GM23338 (cell line): ENCODE measurements at regions not wholly inside any gene's neighbourhood (a gene's known extent, or its start where the extent isn't known, plus 50 kb on each side); places are given as distances from the start of the nearest gene placed in this dataset.

Experiments used
- ATAC-seq: fragments of 200-7000 bp; cut with Tn5 transposase; 3 replicates; pipeline ENCODE4 v1.9.1; 2020
- DNase-seq: peaks from one replicate; pipeline ENCODE4 v3.0.0-alpha.2; 2015; ENCODE audit warnings: low spot score
- H2AFZ ChIP-seq: fragments of 200-600 bp; sonication (generic); 2 replicates; pipeline ENCODE4 v1.8.0; 2016; ENCODE audit warnings: antibody characterized with exemption, mild to moderate bottlenecking, moderate library complexity
- H3F3A ChIP-seq: fragments of 200-600 bp; sonication (generic); replicated peaks from 2 replicates; pipeline ENCODE4 v1.8.0; 2017; ENCODE audit warnings: antibody characterized with exemption, mixed run types, low read depth
- H3K27ac ChIP-seq: fragments of 200-600 bp; sonication (generic); 2 replicates; pipeline ENCODE4 v1.6.1; 2016; ENCODE audit warnings: low read depth
- H3K27me3 ChIP-seq: fragments of 200-600 bp; sonication (generic); 2 replicates; pipeline ENCODE4 v1.8.0; 2016; ENCODE audit warnings: mild to moderate bottlenecking, mixed run types, moderate library complexity; ENCODE audit not compliant: insufficient read depth
- H3K36me3 ChIP-seq: fragments of 200-600 bp; sonication (generic); 2 replicates; pipeline ENCODE4 v1.8.0; 2016; ENCODE audit warnings: mild to moderate bottlenecking; ENCODE audit not compliant: insufficient read depth
- H3K4me1 ChIP-seq: fragments of 200-600 bp; sonication (generic); 2 replicates; pipeline ENCODE4 v1.8.0; 2016; ENCODE audit warnings: mild to moderate bottlenecking, moderate library complexity; ENCODE audit not compliant: insufficient read depth
- H3K4me2 ChIP-seq: fragments of 200-600 bp; sonication (generic); 2 replicates; pipeline ENCODE4 v1.7.1; 2017; ENCODE audit warnings: mixed run types
- H3K4me3 ChIP-seq: fragments of 200-600 bp; sonication (generic); 2 replicates; pipeline ENCODE4 v1.6.1; 2016; ENCODE audit warnings: mixed run types
- H3K79me2 ChIP-seq: fragments of 200-600 bp; sonication (generic); replicated peaks from 2 replicates; pipeline ENCODE4 v1.8.0; 2017; ENCODE audit warnings: mild to moderate bottlenecking; ENCODE audit not compliant: insufficient read depth
- H3K9me2 ChIP-seq: fragments of 200-600 bp; sonication (generic); 2 replicates; pipeline ENCODE4 v1.8.0; 2017; ENCODE audit not compliant: insufficient read depth
- H4K20me1 ChIP-seq: fragments of 200-600 bp; sonication (generic); replicated peaks from 2 replicates; pipeline ENCODE4 v1.8.0; 2017; ENCODE audit warnings: mild to moderate bottlenecking; ENCODE audit not compliant: insufficient read depth
- H3K27ac Mint-ChIP-seq: 2 replicates; pipeline ENCODE4 v1.8.0; 2020; ENCODE audit warnings: inconsistent platforms, mild to moderate bottlenecking, moderate library complexity, mixed read lengths
- H3K27me3 Mint-ChIP-seq: 3 replicates; pipeline ENCODE4 v1.8.0; 2022; ENCODE audit warnings: low read depth, mild to moderate bottlenecking, moderate library complexity, mixed read lengths, inconsistent platforms; ENCODE audit not compliant: insufficient read depth, poor library complexity
- H3K36me3 Mint-ChIP-seq: 3 replicates; pipeline ENCODE4 v1.8.0; 2021; ENCODE audit warnings: low read depth, mild to moderate bottlenecking, inconsistent platforms, moderate library complexity, mixed read lengths
- H3K4me1 Mint-ChIP-seq: 3 replicates; pipeline ENCODE4 v1.8.0; 2020; ENCODE audit warnings: mild to moderate bottlenecking, inconsistent platforms, mixed read lengths
- H3K4me3 Mint-ChIP-seq: 3 replicates; pipeline ENCODE4 v1.8.0; 2021; ENCODE audit warnings: moderate library complexity, mild to moderate bottlenecking, inconsistent platforms, mixed read lengths
- H3K9me3 Mint-ChIP-seq: 3 replicates; pipeline ENCODE4 v1.8.0; 2020; ENCODE audit warnings: moderate library complexity, mild to moderate bottlenecking, inconsistent platforms, mixed read lengths
- CREB1 ChIP-seq: fragments of 250-450 bp; sonication (Bioruptor Pico); IDR thresholded peaks from 2 replicates; pipeline ENCODE4 v1.5.0; 2020; ENCODE audit warnings: low read depth, mild to moderate bottlenecking, moderate library complexity
- CTCF ChIP-seq, 2 experiments: fragments of 200-600 bp in 1 of 2; sonication (generic) in 1 of 2; conservative IDR thresholded peaks; 2 replicates each; pipeline versions ENCODE4 v1.5.1 to v1.6.1; 2016 to 2017; ENCODE audit warnings: antibody characterized with exemption in 2 of 2, low read depth in 2 of 2, mild to moderate bottlenecking in 2 of 2, moderate library complexity in 1 of 2
- ETS1 ChIP-seq: IDR thresholded peaks from 2 replicates; pipeline ENCODE4 v1.6.1; 2016; ENCODE audit warnings: antibody characterized with exemption
- EZH2 ChIP-seq: fragments of 200-600 bp; sonication (generic); IDR thresholded peaks from one replicate; pipeline ENCODE4 v1.8.0; 2017; ENCODE audit warnings: antibody characterized with exemption, mild to moderate bottlenecking, low read depth; ENCODE audit not compliant: unreplicated experiment
- EZH2phosphoT487 ChIP-seq: fragments of 200-600 bp; sonication (generic); IDR thresholded peaks from one replicate; pipeline ENCODE4 v1.8.1; 2018; ENCODE audit warnings: antibody characterized with exemption; ENCODE audit not compliant: unreplicated experiment
- JUNB ChIP-seq: IDR thresholded peaks from one replicate; pipeline ENCODE4 v1.6.1; 2016; ENCODE audit warnings: antibody characterized with exemption; ENCODE audit not compliant: unreplicated experiment
- NANOG ChIP-seq: IDR thresholded peaks from 2 replicates; pipeline ENCODE4 v1.6.1; 2016; ENCODE audit warnings: antibody characterized with exemption, borderline replicate concordance
- POLR2AphosphoS5 ChIP-seq: IDR thresholded peaks from 2 replicates; pipeline ENCODE4 v1.6.1; 2016; ENCODE audit warnings: antibody characterized with exemption, low read depth
- REST ChIP-seq: IDR thresholded peaks from one replicate; pipeline ENCODE4 v1.6.1; 2018; ENCODE audit warnings: antibody characterized with exemption; ENCODE audit not compliant: unreplicated experiment
- STAT1 ChIP-seq: IDR thresholded peaks from one replicate; pipeline ENCODE4 v1.6.1; 2016; ENCODE audit warnings: antibody characterized with exemption; ENCODE audit not compliant: unreplicated experiment
- ZNF114 ChIP-seq: fragments of 250-450 bp; sonication (Bioruptor Pico); IDR thresholded peaks from 2 replicates; pipeline ENCODE4 v1.5.0; 2020; ENCODE audit warnings: mild to moderate bottlenecking, moderate library complexity
- ZNF331 ChIP-seq: fragments of 250-450 bp; sonication (Bioruptor Pico); IDR thresholded peaks from 2 replicates; pipeline ENCODE4 v1.5.0; 2020; ENCODE audit warnings: low read depth, mild to moderate bottlenecking, moderate library complexity
- ZNF462 ChIP-seq: fragments of 250-450 bp; sonication (Bioruptor Pico); IDR thresholded peaks from 2 replicates; pipeline ENCODE4 v1.5.0; 2020; ENCODE audit warnings: mild to moderate bottlenecking, moderate library complexity

GRCh38 chr1:191634801-191635508, 523.3 kb upstream of the RGS18 start:
- Histone ChIP-seq H3K4me1 (no peaks in the 10 kb centered on the region), H3F3A (no peaks in the 10 kb centered on the region), H3K9me2 (no peaks in the 10 kb centered on the region), H3K4me2 (no peak overlapping the region), H3K27me3 (no peaks in the 10 kb centered on the region), H3K36me3 (no peaks in the 10 kb centered on the region), H3K27ac (no peak overlapping the region), H2AFZ (no peak overlapping the region), H3K79me2 (no peaks in the 10 kb centered on the region), H4K20me1 (no peaks in the 10 kb centered on the region), H3K4me3 (no peak overlapping the region)
- Mint-ChIP-seq H3K27ac (no peak overlapping the region), H3K9me3 (no peaks in the 10 kb centered on the region), H3K4me1 (no peaks in the 10 kb centered on the region), H3K4me3 (no peak overlapping the region), H3K27me3 (no peaks in the 10 kb centered on the region), H3K36me3 (no peaks in the 10 kb centered on the region)
- no peak for ATAC-seq
- no peak for DNase-seq
- TF ChIP-seq ZNF114 (CRISPR knock-in tag) (no peak), POLR2AphosphoS5 (no peak), REST (no peak), CTCF (conservative IDR thresholded peaks at IDR 0.05; ENCODE audit: low read depth in 2 of 2) (no peak), EZH2phosphoT487 (no peak), ZNF331 (CRISPR knock-in tag) (no peak), STAT1 (no peak), NANOG (no peak), EZH2 (no peak), JUNB (no peak), ZNF462 (no peak), ETS1 (no peak), CREB1 (CRISPR knock-in tag) (no peak)
